IPS-15b (cell line): ENCODE measurements at regions not wholly inside any gene's neighbourhood (a gene's known extent, or its start where the extent isn't known, plus 50 kb on each side); places are given as distances from the start of the nearest gene placed in this dataset.

Source experiments
- H3K27me3 ChIP-seq: one replicate; pipeline ENCODE4 v1.6.1; 2013; ENCODE audit warnings: low read length; ENCODE audit not compliant: control insufficient read depth, insufficient read depth
- H3K36me3 ChIP-seq: one replicate; pipeline ENCODE4 v1.6.1; 2013; ENCODE audit warnings: low read length; ENCODE audit not compliant: control insufficient read depth, insufficient read depth
- H3K4me1 ChIP-seq: one replicate; pipeline ENCODE4 v1.6.1; 2013; ENCODE audit warnings: mild to moderate bottlenecking, low read length; ENCODE audit not compliant: control insufficient read depth, insufficient read depth
- H3K4me3 ChIP-seq: one replicate; pipeline ENCODE4 v1.5.1; 2013; ENCODE audit warnings: low read depth, low read length
- H3K9ac ChIP-seq: one replicate; pipeline ENCODE4 v1.6.1; 2013; ENCODE audit warnings: low read depth, mild to moderate bottlenecking, low read length
- H3K9me3 ChIP-seq: one replicate; pipeline ENCODE4 v1.6.1; 2013; ENCODE audit warnings: mild to moderate bottlenecking, low read length; ENCODE audit not compliant: control insufficient read depth, insufficient read depth

- H3K36me3 ChIP-seq: no peaks in the 10 kb centered on the region
- no peaks in the 10 kb centered on the region for H3K9me3 ChIP-seq
These were observed 195.4 kb upstream of the KCNJ16 start for GRCh38 chr17:69879576-69879975.

DNA sequence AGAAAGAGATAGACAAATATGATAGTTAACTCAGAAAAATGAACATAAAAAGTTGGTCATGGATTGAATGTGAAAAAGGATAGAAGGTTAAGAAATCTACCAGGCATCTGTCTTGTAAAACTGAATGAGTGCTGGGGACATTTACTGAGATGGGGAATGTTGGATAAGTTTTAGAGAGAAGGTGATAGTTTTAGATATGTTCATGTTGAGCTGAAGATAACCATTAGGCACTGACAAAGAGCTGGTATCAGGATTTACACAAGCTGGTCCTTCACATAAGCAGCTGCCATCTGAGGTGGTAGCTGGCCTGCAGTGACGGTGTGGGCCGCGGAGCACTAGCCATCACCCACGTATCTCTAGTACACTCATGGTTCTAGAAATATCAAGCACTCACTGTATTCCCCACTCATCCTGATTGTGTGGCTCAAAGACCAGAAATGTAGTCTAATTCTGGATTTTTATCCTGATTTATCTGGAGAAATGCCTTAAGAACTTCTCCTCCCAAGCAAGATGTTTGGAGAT lies 194.4 kb upstream of the KCNJ16 start:
- H3K27me3 ChIP-seq: no peaks in the 10 kb centered on the region
- no peaks in the 10 kb centered on the region for H3K4me1 ChIP-seq
- H3K4me3 ChIP-seq: no peak overlapping the region
- H3K9ac ChIP-seq: no peak overlapping the region
- no peaks in the 10 kb centered on the region for H3K36me3 ChIP-seq
- H3K9me3 ChIP-seq: no peaks in the 10 kb centered on the region

More at GRCh38 chr17:69879576-69879975, 195.4 kb upstream of the KCNJ16 start:
- Histone ChIP-seq H3K4me1 (no peaks in the 10 kb centered on the region), H3K4me3 (no peak overlapping the region), H3K27me3 (no peaks in the 10 kb centered on the region), H3K9ac (no peak overlapping the region)

DNA sequence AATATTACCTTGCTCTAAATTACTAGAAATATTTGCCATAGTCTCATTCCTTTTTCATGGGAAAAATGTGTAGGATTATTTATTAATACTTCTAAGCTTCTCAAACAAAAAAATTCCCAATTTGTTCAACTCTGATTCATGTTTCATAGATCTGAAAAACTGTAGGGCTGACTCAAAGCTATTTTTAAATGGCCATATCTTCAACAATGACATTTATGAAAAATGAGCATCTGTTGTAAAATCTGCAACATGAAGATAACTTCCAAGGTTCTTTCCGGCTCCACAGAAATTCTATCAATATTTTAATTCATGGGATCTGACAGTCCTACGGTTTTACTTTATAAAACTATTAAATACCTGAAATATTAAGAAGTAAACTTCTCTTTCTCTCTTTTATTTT lies 192.7 kb upstream of the KCNJ16 start:
- Histone ChIP-seq H3K36me3 (no peaks in the 10 kb centered on the region), H3K9me3 (no peaks in the 10 kb centered on the region), H3K9ac (no peak overlapping the region), H3K27me3 (no peaks in the 10 kb centered on the region), H3K4me1 (no peaks in the 10 kb centered on the region), H3K4me3 (no peak overlapping the region)

DNA sequence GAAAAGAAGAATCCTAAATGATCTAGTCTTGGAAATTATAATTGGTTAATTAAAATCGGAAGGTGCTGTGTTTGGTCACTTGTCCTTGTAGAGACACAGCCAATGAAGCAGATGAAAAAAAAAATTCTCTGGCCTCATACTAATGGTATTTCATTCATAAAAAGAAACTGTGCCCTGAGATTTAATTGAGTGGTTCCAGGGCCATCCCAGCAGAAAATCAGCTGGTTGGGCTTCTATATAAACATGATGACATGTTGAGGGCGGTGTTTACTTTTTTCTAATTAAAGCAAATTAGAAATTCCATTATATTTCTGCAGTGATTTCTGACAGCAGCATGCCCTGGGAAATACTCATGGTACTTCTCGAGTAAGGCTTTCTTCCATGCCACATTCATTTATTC lies 191.9 kb upstream of the KCNJ16 start:
- Histone ChIP-seq H3K27me3 (no peaks in the 10 kb centered on the region), H3K4me3 (no peak overlapping the region), H3K9me3 (no peaks in the 10 kb centered on the region), H3K9ac (no peak overlapping the region), H3K36me3 (no peaks in the 10 kb centered on the region), H3K4me1 (no peaks in the 10 kb centered on the region)

- H3K4me3 ChIP-seq: no peak overlapping the region
These were observed 190.7 kb upstream of the KCNJ16 start for GRCh38 chr17:69884356-69884755.

DNA sequence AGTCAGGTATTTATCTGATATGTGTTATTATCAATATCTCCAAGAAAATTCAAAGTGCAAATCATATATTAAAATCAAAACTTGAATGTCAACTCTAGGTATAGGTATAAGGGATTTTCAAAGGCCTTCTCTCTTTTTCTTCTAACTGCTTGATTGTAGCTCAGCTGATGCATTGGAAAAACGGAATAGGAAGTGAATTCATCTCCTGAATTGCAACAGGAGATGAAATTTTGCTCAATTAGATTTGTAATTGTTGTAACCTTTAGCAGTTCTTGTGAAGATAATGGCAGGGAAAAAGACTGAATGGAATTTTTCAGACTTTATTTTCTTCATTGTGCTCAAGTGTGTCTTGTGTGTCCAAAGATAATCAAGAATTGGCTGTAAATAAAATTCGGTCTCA lies 190.2 kb upstream of the KCNJ16 start:
- Histone ChIP-seq H3K9ac (no peak overlapping the region), H3K4me1 (no peaks in the 10 kb centered on the region), H3K36me3 (no peaks in the 10 kb centered on the region), H3K4me3 (no peak overlapping the region), H3K9me3 (no peaks in the 10 kb centered on the region), H3K27me3 (no peaks in the 10 kb centered on the region)

More at GRCh38 chr17:69884356-69884755, 190.7 kb upstream of the KCNJ16 start:
- H3K9me3 ChIP-seq: no peaks in the 10 kb centered on the region
- no peaks in the 10 kb centered on the region for H3K36me3 ChIP-seq
- H3K27me3 ChIP-seq: no peaks in the 10 kb centered on the region
- H3K9ac ChIP-seq: no peak overlapping the region
- no peaks in the 10 kb centered on the region for H3K4me1 ChIP-seq

GRCh38 chr17:69898601-69899000 lies 176.4 kb upstream of the KCNJ16 start:
- Histone ChIP-seq H3K27me3 (no peaks in the 10 kb centered on the region), H3K4me3 (no peak overlapping the region), H3K36me3 (no peaks in the 10 kb centered on the region), H3K9me3 (peaks cover 6% of the 10 kb centered on the region), H3K4me1 (no peaks in the 10 kb centered on the region), H3K9ac (no peak overlapping the region)

DNA sequence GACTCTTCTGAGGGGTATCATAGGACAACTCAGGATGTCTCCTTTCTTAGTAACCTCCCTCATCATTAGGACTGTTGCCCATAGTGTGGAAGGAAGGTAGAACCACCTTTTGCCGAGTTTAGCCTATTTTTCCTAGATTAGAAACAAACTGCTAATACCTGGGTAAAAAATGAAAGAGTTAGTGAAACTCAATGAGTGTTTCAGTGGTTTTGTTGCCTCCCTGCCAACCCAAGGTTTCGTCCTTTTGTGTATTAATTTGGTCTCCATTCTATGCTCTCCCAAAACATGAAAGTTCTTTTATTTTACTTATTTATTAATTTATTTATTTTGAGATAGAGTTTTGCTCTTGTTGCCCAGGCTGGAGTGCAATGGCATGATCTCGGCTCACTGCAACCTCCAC lies 174.9 kb upstream of the KCNJ16 start:
- H3K9ac ChIP-seq: no peak overlapping the region
- H3K36me3 ChIP-seq: no peaks in the 10 kb centered on the region
- H3K4me3 ChIP-seq: no peak overlapping the region
- peaks cover 6% of the 10 kb centered on the region for H3K9me3 ChIP-seq
- H3K4me1 ChIP-seq: no peaks in the 10 kb centered on the region
- H3K27me3 ChIP-seq: no peaks in the 10 kb centered on the region

DNA sequence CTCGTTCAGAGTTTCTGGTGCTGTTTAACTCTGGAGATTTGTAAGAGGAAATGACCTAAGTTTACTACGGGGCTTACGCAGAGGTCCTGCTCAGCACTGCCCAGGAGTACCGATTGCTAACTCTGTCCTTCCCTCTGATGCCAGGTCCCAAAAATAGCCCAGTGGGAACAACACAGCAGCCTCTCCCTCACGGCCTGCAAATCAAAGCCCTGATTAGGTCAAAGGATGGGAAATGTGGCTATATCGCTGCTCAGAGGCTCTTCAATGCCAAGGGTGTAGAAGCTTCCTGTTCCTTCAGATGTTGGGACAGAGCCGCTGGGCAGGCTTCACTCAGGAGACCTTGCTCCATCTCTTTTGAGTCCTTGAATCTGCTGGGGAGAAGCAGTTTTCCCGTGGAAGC lies 174.2 kb upstream of the KCNJ16 start:
- Histone ChIP-seq H3K36me3 (no peaks in the 10 kb centered on the region), H3K9ac (no peak overlapping the region), H3K4me3 (no peak overlapping the region), H3K4me1 (no peaks in the 10 kb centered on the region), H3K9me3 (peaks cover 6% of the 10 kb centered on the region), H3K27me3 (no peaks in the 10 kb centered on the region)

DNA sequence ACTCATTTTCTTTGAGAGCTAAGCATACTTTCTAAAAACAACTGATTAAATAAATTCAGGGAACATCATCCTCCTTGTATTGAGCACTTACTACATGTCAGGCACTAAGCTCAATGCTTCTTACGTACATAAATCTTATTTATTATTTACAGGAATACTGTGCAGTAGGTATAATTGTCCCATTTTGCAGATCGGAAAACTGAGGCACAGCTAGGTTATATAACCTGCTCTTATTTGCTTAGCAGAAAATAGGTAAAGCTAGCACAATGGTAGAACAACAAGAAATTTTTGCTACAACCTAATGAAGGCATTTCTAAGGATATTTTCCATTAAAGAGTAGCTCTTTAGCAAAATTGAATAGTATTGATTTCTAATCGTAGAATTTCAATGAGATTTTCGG lies 168.7 kb upstream of the KCNJ16 start:
- H3K36me3 ChIP-seq: no peaks in the 10 kb centered on the region
- no peak overlapping the region for H3K9ac ChIP-seq
- no peaks in the 10 kb centered on the region for H3K9me3 ChIP-seq

GRCh38 chr17:69907132-69907847 lies 167.7 kb upstream of the KCNJ16 start:
- Histone ChIP-seq H3K4me3 (no peak overlapping the region), H3K36me3 (no peaks in the 10 kb centered on the region), H3K27me3 (no peaks in the 10 kb centered on the region), H3K9me3 (no peaks in the 10 kb centered on the region), H3K4me1 (no peaks in the 10 kb centered on the region), H3K9ac (no peak overlapping the region)

More for the DNA sequence above, 168.7 kb upstream of the KCNJ16 start:
- Histone ChIP-seq H3K4me1 (no peaks in the 10 kb centered on the region), H3K27me3 (no peaks in the 10 kb centered on the region), H3K4me3 (no peak overlapping the region)

GRCh38 chr17:69908626-69909368 lies 166.2 kb upstream of the KCNJ16 start:
- Histone ChIP-seq H3K27me3 (no peaks in the 10 kb centered on the region), H3K4me1 (peaks cover under 1% of the 10 kb centered on the region), H3K4me3 (no peak overlapping the region), H3K9me3 (no peaks in the 10 kb centered on the region), H3K36me3 (no peaks in the 10 kb centered on the region), H3K9ac (no peak overlapping the region)
